H1 (cell line): ENCODE measurements at regions not wholly inside any gene's neighbourhood (a gene's known extent, or its start where the extent isn't known, plus 50 kb on each side); places are given as distances from the start of the nearest gene placed in this dataset.

Experiments used
- CTCF ChIA-PET: fragments of 300-600 bp; sonication (Branson Sonifier 250); formaldehyde crosslinking; loops from one replicate; lab custom pipeline; 2021; ENCODE audit not compliant: partially characterized antibody; lab: Charles Lee
- POLR2A ChIA-PET: fragments of 300-600 bp; sonication (Branson Sonifier 250); formaldehyde crosslinking; loops from one replicate; lab custom pipeline; 2021; ENCODE audit warnings: inconsistent platforms; ENCODE audit not compliant: partially characterized antibody; lab: Charles Lee
- DNase-seq, 2 experiments: peaks; one replicate each; pipeline versions ENCODE4 v3.0.0 to v3.0.0-alpha.2; 2010 to 2022; ENCODE audit warnings: low spot score in 2 of 2, low read depth in 1 of 2, mixed read lengths in 1 of 2
- FAIRE-seq: peaks from 2 replicates; lab custom pipeline; 2011; peaks lifted over from hg19 to GRCh38; lab: Jason Lieb, UNC
- H2AFZ ChIP-seq: 2 replicates; pipeline ENCODE4 v1.8.1; 2012; ENCODE audit warnings: low read length, inconsistent platforms
- H2AK5ac ChIP-seq: 2 replicates; pipeline ENCODE4 v1.6.1; 2013; ENCODE audit warnings: low read depth, low read length
- H2BK120ac ChIP-seq: replicated peaks from 2 replicates; pipeline ENCODE3; 2013; ENCODE audit warnings: low read depth, low read length, inconsistent platforms
- H2BK12ac ChIP-seq: 2 replicates; pipeline ENCODE4 v1.6.1; 2013; ENCODE audit warnings: low read depth, low read length
- H2BK15ac ChIP-seq: 2 replicates; pipeline ENCODE4 v1.6.1; 2013; ENCODE audit warnings: low read length
- H2BK20ac ChIP-seq: 2 replicates; pipeline ENCODE4 v1.6.1; 2013; ENCODE audit warnings: low read length
- H2BK5ac ChIP-seq: 2 replicates; pipeline ENCODE4 v1.6.1; 2013; ENCODE audit warnings: low read depth, low read length
- H3K14ac ChIP-seq: 2 replicates; pipeline ENCODE4 v1.6.1; 2013; ENCODE audit warnings: inconsistent platforms; ENCODE audit not compliant: insufficient read length
- H3K18ac ChIP-seq: 2 replicates; pipeline ENCODE4 v1.6.1; 2013; ENCODE audit warnings: low read length; ENCODE audit errors: extremely low read depth
- H3K23ac ChIP-seq: 2 replicates; pipeline ENCODE4 v1.6.1; 2013; ENCODE audit warnings: inconsistent platforms; ENCODE audit not compliant: insufficient read length
- H3K23me2 ChIP-seq: 2 replicates; pipeline ENCODE4 v1.6.1; 2013; ENCODE audit warnings: low read depth, low read length
- H3K27ac ChIP-seq: 2 replicates; pipeline ENCODE4 v1.6.1; 2011; ENCODE audit warnings: low read depth, low read length, inconsistent platforms
- H3K27me3 ChIP-seq, 4 experiments: replicated peaks in 1 of 4; 1 replicate in 1 of 4; 2 replicates in 3 of 4; pipeline versions ENCODE4 v1.6.1 to v1.8.1; 2011 to 2013; ENCODE audit warnings: low read length in 3 of 4, mild to moderate bottlenecking in 3 of 4, inconsistent platforms in 2 of 4, mixed read lengths in 2 of 4, moderate library complexity in 1 of 4; ENCODE audit not compliant: control insufficient read depth in 3 of 4, insufficient read depth in 3 of 4; ENCODE audit errors: extremely low read depth in 1 of 4
- H3K36me3 ChIP-seq, 4 experiments: 2 replicates each; pipeline versions ENCODE4 v1.6.1 to v1.8.1; 2011 to 2013; ENCODE audit warnings: mild to moderate bottlenecking in 4 of 4, low read length in 3 of 4, moderate library complexity in 2 of 4, control low read depth in 1 of 4, inconsistent platforms in 1 of 4; ENCODE audit not compliant: insufficient read depth in 4 of 4, control insufficient read depth in 2 of 4
- H3K4ac ChIP-seq: replicated peaks from 2 replicates; pipeline ENCODE3; 2013; ENCODE audit warnings: low read length, low read depth, mixed read lengths, inconsistent platforms; ENCODE audit not compliant: insufficient read length
- H3K4me1 ChIP-seq, 4 experiments: replicated peaks in 1 of 4; 1 replicate in 1 of 4; 2 replicates in 3 of 4; pipeline versions ENCODE4 v1.6.1 to v1.8.1; 2011 to 2013; ENCODE audit warnings: low read length in 3 of 4, inconsistent platforms in 2 of 4, mixed read lengths in 1 of 4; ENCODE audit not compliant: insufficient read depth in 4 of 4, control insufficient read depth in 3 of 4
- H3K4me2 ChIP-seq, 2 experiments: 2 replicates each; pipeline versions ENCODE4 v1.6.1 to v1.8.1; 2011 to 2013; ENCODE audit warnings: low read depth in 2 of 2, low read length in 2 of 2, control low read depth in 1 of 2, inconsistent platforms in 1 of 2, mild to moderate bottlenecking in 1 of 2; ENCODE audit not compliant: insufficient read depth in 1 of 2
- H3K4me3 ChIP-seq, 4 experiments: fragments of 200-600, 300-600 bp in 1 of 4; sonication (generic), shearing (Covaris generic), sonication (Bioruptor Twin) in 1 of 4; 2 replicates each; pipeline versions ENCODE4 v1.5.1 to v1.8.1; 2011 to 2016; ENCODE audit warnings: low read length in 4 of 4, low read depth in 3 of 4, control low read depth in 2 of 4, inconsistent platforms in 2 of 4, mild to moderate bottlenecking in 2 of 4, mixed read lengths in 1 of 4, moderate library complexity in 1 of 4; ENCODE audit not compliant: insufficient read depth in 2 of 4; ENCODE audit errors: extremely low read depth in 1 of 4
- H3K56ac ChIP-seq: replicated peaks from 2 replicates; pipeline ENCODE3; 2013; ENCODE audit warnings: low read depth, mild to moderate bottlenecking, mixed read lengths, low read length, inconsistent platforms; ENCODE audit not compliant: insufficient read length
- H3K79me1 ChIP-seq: 2 replicates; pipeline ENCODE4 v1.6.1; 2013; ENCODE audit warnings: low read depth, low read length, control low read depth
- H3K79me2 ChIP-seq, 2 experiments: 2 replicates each; pipeline versions ENCODE4 v1.6.1 to v1.8.1; 2012 to 2013; ENCODE audit warnings: low read length in 2 of 2, mild to moderate bottlenecking in 2 of 2, inconsistent platforms in 1 of 2; ENCODE audit not compliant: insufficient read depth in 2 of 2, control insufficient read depth in 1 of 2
- H3K9ac ChIP-seq, 4 experiments: replicated peaks in 1 of 4; 1 replicate in 1 of 4; 2 replicates in 3 of 4; pipeline versions ENCODE4 v1.6.1 to v1.8.1; 2011 to 2013; ENCODE audit warnings: low read depth in 3 of 4, low read length in 3 of 4, control low read depth in 2 of 4, mild to moderate bottlenecking in 2 of 4, moderate library complexity in 2 of 4, inconsistent platforms in 1 of 4; ENCODE audit errors: extremely low read depth in 1 of 4
- H3K9me3 ChIP-seq, 2 experiments: 2 replicates each; pipeline versions ENCODE4 v1.6.1 to v1.8.1; 2012 to 2013; ENCODE audit warnings: mild to moderate bottlenecking in 2 of 2, moderate library complexity in 2 of 2, control low read depth in 1 of 2, inconsistent platforms in 1 of 2, low read depth in 1 of 2, low read length in 1 of 2, mixed read lengths in 1 of 2; ENCODE audit not compliant: insufficient read depth in 2 of 2
- H4K20me1 ChIP-seq, 2 experiments: replicated peaks in 1 of 2; 2 replicates each; pipeline versions ENCODE3 to v1.8.1; 2011 to 2013; ENCODE audit warnings: inconsistent platforms in 2 of 2, low read length in 2 of 2, mild to moderate bottlenecking in 1 of 2; ENCODE audit not compliant: insufficient read depth in 2 of 2, control insufficient read depth in 1 of 2
- H4K5ac ChIP-seq: 2 replicates; pipeline ENCODE4 v1.6.1; 2013; ENCODE audit warnings: low read length, low read depth, mixed read lengths, inconsistent platforms; ENCODE audit not compliant: insufficient read length
- H4K8ac ChIP-seq: 2 replicates; pipeline ENCODE4 v1.8.0; 2013; ENCODE audit warnings: mild to moderate bottlenecking, moderate library complexity, low read length, inconsistent platforms; ENCODE audit not compliant: insufficient read depth; ENCODE audit errors: extremely low read depth
- H4K91ac ChIP-seq: replicated peaks from 2 replicates; pipeline ENCODE3; 2013; ENCODE audit warnings: low read length, mixed read lengths, inconsistent platforms; ENCODE audit not compliant: insufficient read length
- CBX8 ChIP-seq: fragments of 300-800, 300-1000 bp; sonication (generic); IDR thresholded peaks from 2 replicates; pipeline ENCODE4 v1.7.1; 2016; ENCODE audit warnings: low read depth, low read length, borderline replicate concordance
- CTBP2 ChIP-seq: IDR thresholded peaks from 2 replicates; pipeline ENCODE4 v1.7.0; 2011; ENCODE audit warnings: borderline replicate concordance, mild to moderate bottlenecking, moderate library complexity, mixed read lengths, low read length; ENCODE audit not compliant: insufficient read depth, insufficient read length
- CTCF ChIP-seq, 3 experiments: IDR thresholded peaks; 1 replicate in 2 of 3; 2 replicates in 1 of 3; pipeline versions ENCODE4 v1.5.1 to v1.6.1; 2011; ENCODE audit warnings: low read length in 3 of 3, mild to moderate bottlenecking in 3 of 3, inconsistent platforms in 2 of 3, low read depth in 1 of 3, moderate library complexity in 1 of 3; ENCODE audit not compliant: insufficient read depth in 1 of 3; ENCODE audit errors: control extremely low read depth in 1 of 3
- E2F6 ChIP-seq: IDR thresholded peaks from 2 replicates; pipeline ENCODE4 v1.6.1; 2012; ENCODE audit warnings: inconsistent platforms
- GABPA ChIP-seq: IDR thresholded peaks from 2 replicates; pipeline ENCODE4 v1.6.1; 2011; ENCODE audit warnings: mild to moderate bottlenecking, low read length, moderate library complexity, borderline replicate concordance; ENCODE audit not compliant: insufficient read depth
- JUN ChIP-seq: IDR thresholded peaks from 2 replicates; pipeline ENCODE4 v1.6.1; 2011; ENCODE audit warnings: low read depth, mild to moderate bottlenecking, improper control_type of control experiment, low read length
- POU5F1 ChIP-seq: IDR thresholded peaks from 2 replicates; pipeline ENCODE4 v1.6.1; 2011; ENCODE audit warnings: low read depth, mild to moderate bottlenecking, low read length, moderate library complexity
- TAF1 ChIP-seq: IDR thresholded peaks from 2 replicates; pipeline ENCODE4 v1.6.1; 2011; ENCODE audit warnings: mild to moderate bottlenecking, low read depth, low read length

GRCh38 chr11:121814296-121814695 lies 301.7 kb downstream of the BLID start:
- no peaks in the 10 kb centered on the region for H3K27me3 ChIP-seq
- no peaks in the 10 kb centered on the region for H3K79me1 ChIP-seq
- no peak overlapping the region for H2BK15ac ChIP-seq
- ChIA-PET POLR2A (interaction anchor here (1.3 to 1.4 kb wide), 2 partner anchors 9 to 28 kb away, joined by 3 read pairs; no protein-coding TSS in a partner anchor), CTCF (interaction anchor here (0.8 kb wide), 1 partner anchor 55 kb away, joined by 4 read pairs; no protein-coding TSS in a partner anchor)
- no peak overlapping the region for H3K23ac ChIP-seq
- no peaks in the 10 kb centered on the region for H3K23me2 ChIP-seq
- no peak overlapping the region for H3K14ac ChIP-seq
- no peak overlapping the region for H3K56ac ChIP-seq
- no peak overlapping the region for H3K4ac ChIP-seq
- no peak overlapping the region for H3K9ac ChIP-seq
- no peak overlapping the region for H2BK120ac ChIP-seq
- no peaks in the 10 kb centered on the region; a peak in 1 of 8 replicates for H3K36me3 ChIP-seq
- TF ChIP-seq CTCF (IDR thresholded peaks at IDR 0.05; ENCODE audit: control extremely low read depth in 1 of 3, insufficient read depth in 1 of 3, low read depth in 1 of 3, low read length in 3 of 3) (no peak), CTBP2 (no peak), TAF1 (no peak), E2F6 (no peak), GABPA (no peak), CBX8 (no peak), POU5F1 (no peak), JUN (no peak)
- DNase-seq (no peak), FAIRE-seq (no peak)
- peaks cover 4 to 11% of the 10 kb centered on the region in 2 experiments; a peak in 3 of 4 replicates for H3K9me3 ChIP-seq
- no peak overlapping the region for H2BK20ac ChIP-seq
- H4K5ac ChIP-seq = no peak overlapping the region
- no peaks in the 10 kb centered on the region for H4K20me1 ChIP-seq
- H2AK5ac ChIP-seq = no peak overlapping the region
- H3K79me2 ChIP-seq = no peaks in the 10 kb centered on the region
- H2BK12ac ChIP-seq = no peak overlapping the region
- no peak overlapping the region for H3K18ac ChIP-seq
- no peak overlapping the region for H3K27ac ChIP-seq
- H3K4me1 ChIP-seq = no peaks in the 10 kb centered on the region
- H3K4me2 ChIP-seq = no peak overlapping the region
- no peak overlapping the region for H4K8ac ChIP-seq
- no peak overlapping the region for H2AFZ ChIP-seq
- H3K4me3 ChIP-seq = no peak overlapping the region
- H2BK5ac ChIP-seq = no peak overlapping the region
- H4K91ac ChIP-seq = no peak overlapping the region
